PC-3 (cell line): ENCODE measurements at regions not wholly inside any gene's neighbourhood (a gene's known extent, or its start where the extent isn't known, plus 50 kb on each side); places are given as distances from the start of the nearest gene placed in this dataset.

Experiments
- ATAC-seq: fragments of 200-7000 bp; cut with Tn5 transposase; 2 replicates; pipeline ENCODE4 v1.9.1; 2020; ENCODE audit warnings: mild to moderate bottlenecking, moderate library complexity
- BruUV-seq: library from RNA; stranded (reverse); fragments of 400-500 nt; replicated peaks from 2 replicates; lab custom pipeline; 2021; lab: Mats Ljungman, UMichigan
- CTCF ChIA-PET: fragments of 300-600 bp; sonication (Branson Sonifier 250); formaldehyde crosslinking; loops from one replicate; lab custom pipeline; 2022; ENCODE audit warnings: antibody characterized with exemption; lab: Charles Lee
- POLR2A ChIA-PET: fragments of 300-600 bp; sonication (Branson Sonifier 250); formaldehyde crosslinking; loops from one replicate; lab custom pipeline; 2022; ENCODE audit warnings: antibody characterized with exemption; ENCODE audit not compliant: unreplicated experiment; lab: Charles Lee
- DNase-seq: peaks from one replicate; pipeline ENCODE4 v3.0.0-alpha.2; 2015
- H2AFZ ChIP-seq: fragments of 300-600 bp; sonication (generic); 2 replicates; pipeline ENCODE4 v1.6.0; 2016; ENCODE audit warnings: antibody characterized with exemption, low read length
- H3F3A ChIP-seq: fragments of 300-600 bp; sonication (generic); one replicate; pipeline ENCODE4 v1.6.0; 2017; ENCODE audit warnings: antibody characterized with exemption, low read length, control low read depth, mild to moderate bottlenecking; ENCODE audit not compliant: unreplicated experiment
- H3K27ac ChIP-seq: fragments of 300-600 bp; sonication (generic); 2 replicates; pipeline ENCODE4 v1.5.1; 2016; ENCODE audit warnings: mild to moderate bottlenecking, low read length
- H3K27me3 ChIP-seq: fragments of 300-600 bp; sonication (generic); 2 replicates; pipeline ENCODE4 v1.6.1; 2016; ENCODE audit warnings: low read length, mixed read lengths
- H3K36me3 ChIP-seq: fragments of 300-600 bp; sonication (generic); 2 replicates; pipeline ENCODE4 v1.6.1; 2016; ENCODE audit warnings: low read depth, mixed run types, low read length, mixed read lengths
- H3K4me1 ChIP-seq: fragments of 300-600 bp; sonication (generic); 2 replicates; pipeline ENCODE4 v1.5.1; 2016; ENCODE audit warnings: low read length; ENCODE audit not compliant: insufficient read depth
- H3K4me2 ChIP-seq: fragments of 300-600 bp; sonication (generic); 2 replicates; pipeline ENCODE4 v1.6.0; 2016; ENCODE audit warnings: low read length
- H3K4me3 ChIP-seq: fragments of 300-600 bp; sonication (generic); 2 replicates; pipeline ENCODE4 v1.5.1; 2016; ENCODE audit warnings: mild to moderate bottlenecking, low read length, mixed read lengths
- H3K79me2 ChIP-seq: fragments of 300-600 bp; sonication (generic); 2 replicates; pipeline ENCODE4 v1.6.1; 2017; ENCODE audit warnings: low read length, mixed read lengths
- H3K9ac ChIP-seq: fragments of 300-600 bp; sonication (generic); 2 replicates; pipeline ENCODE4 v1.6.0; 2016; ENCODE audit warnings: mild to moderate bottlenecking, low read length
- H3K9me2 ChIP-seq: fragments of 300-600 bp; sonication (generic); replicated peaks from 2 replicates; pipeline ENCODE4 v1.6.1; 2016; ENCODE audit warnings: mixed run types, low read length, mixed read lengths
- H3K9me3 ChIP-seq: fragments of 300-600 bp; sonication (generic); 2 replicates; pipeline ENCODE4 v1.6.1; 2016; ENCODE audit warnings: low read length, mixed read lengths
- H4K20me1 ChIP-seq: fragments of 300-600 bp; sonication (generic); 2 replicates; pipeline ENCODE4 v1.6.1; 2016; ENCODE audit warnings: low read length, mixed read lengths
- CTCF ChIP-seq: fragments of 300-600 bp; sonication (generic); conservative IDR thresholded peaks from 2 replicates; pipeline ENCODE4 v1.5.1; 2017; ENCODE audit warnings: antibody characterized with exemption, low read depth, mild to moderate bottlenecking, low read length
- EZH2 ChIP-seq: fragments of 300-600 bp; sonication (generic); IDR thresholded peaks from one replicate; pipeline ENCODE4 v1.6.1; 2017; ENCODE audit warnings: antibody characterized with exemption, mild to moderate bottlenecking, low read length; ENCODE audit not compliant: unreplicated experiment
- EZH2phosphoT487 ChIP-seq: fragments of 300-600 bp; sonication (generic); IDR thresholded peaks from 2 replicates; pipeline ENCODE4 v1.6.1; 2018; ENCODE audit warnings: mild to moderate bottlenecking, antibody characterized with exemption, low read length, borderline replicate concordance
- intact Hi-C: fragments of 100-400 bp; cut with micrococcal nuclease; formaldehyde crosslinking; loops from 2 replicates; pipeline ENCODE4 v1.9.0; 2023

GRCh38 chr4:187433141-187433540, 562.4 kb upstream of the ZFP42 start:
- CTCF ChIA-PET = no interaction called here

GRCh38 chr4:187436251-187436650, 559.3 kb upstream of the ZFP42 start:
- Histone ChIP-seq H4K20me1 (no peaks in the 10 kb centered on the region), H3K9ac (no peak overlapping the region), H2AFZ (no peak overlapping the region), H3K27me3 (no peaks in the 10 kb centered on the region), H3K9me2 (no peaks in the 10 kb centered on the region), H3K27ac (no peak overlapping the region), H3F3A (no peaks in the 10 kb centered on the region), H3K36me3 (no peaks in the 10 kb centered on the region), H3K4me1 (no peaks in the 10 kb centered on the region), H3K79me2 (no peaks in the 10 kb centered on the region), H3K4me3 (no peak overlapping the region), H3K9me3 (no peaks in the 10 kb centered on the region), H3K4me2 (no peak overlapping the region)
- no peak for DNase-seq
- ChIA-PET POLR2A (no interaction called here), CTCF (no interaction called here)
- intact Hi-C loops = no loop called here
- no peak for ATAC-seq
- TF ChIP-seq EZH2 = no peak
- TF ChIP-seq EZH2phosphoT487 = no peak
- no peak for TF ChIP-seq CTCF
- BruUV-seq = no TSS peak

More at GRCh38 chr4:187433141-187433540, 562.4 kb upstream of the ZFP42 start:
- H3K4me1 ChIP-seq = no peaks in the 10 kb centered on the region
- BruUV-seq = no TSS peak
- no peaks in the 10 kb centered on the region for H3K79me2 ChIP-seq
- no peak overlapping the region for H3K4me2 ChIP-seq
- H3K27me3 ChIP-seq = no peaks in the 10 kb centered on the region
- H4K20me1 ChIP-seq = no peaks in the 10 kb centered on the region
- ATAC-seq (no peak), DNase-seq (no peak)
- intact Hi-C loops = no loop called here
- no peak overlapping the region for H2AFZ ChIP-seq
- H3F3A ChIP-seq = no peaks in the 10 kb centered on the region
- POLR2A ChIA-PET = no interaction called here
- H3K36me3 ChIP-seq = no peaks in the 10 kb centered on the region
- TF ChIP-seq EZH2phosphoT487 (no peak), EZH2 (no peak), CTCF (no peak)
- no peak overlapping the region for H3K4me3 ChIP-seq
- H3K9me3 ChIP-seq = no peaks in the 10 kb centered on the region
- H3K9ac ChIP-seq = no peak overlapping the region
- H3K27ac ChIP-seq = no peak overlapping the region
- H3K9me2 ChIP-seq = no peaks in the 10 kb centered on the region

GRCh38 chr4:187444061-187444460, 551.5 kb upstream of the ZFP42 start:
- Histone ChIP-seq H3K4me2 (no peak overlapping the region), H3K79me2 (no peaks in the 10 kb centered on the region), H3K36me3 (no peaks in the 10 kb centered on the region), H3K4me3 (no peak overlapping the region), H3K9me2 (no peaks in the 10 kb centered on the region), H3K9ac (no peak overlapping the region), H3K27ac (no peak overlapping the region), H3K4me1 (no peaks in the 10 kb centered on the region), H2AFZ (no peak overlapping the region), H4K20me1 (no peaks in the 10 kb centered on the region), H3K27me3 (no peaks in the 10 kb centered on the region), H3F3A (no peaks in the 10 kb centered on the region), H3K9me3 (no peaks in the 10 kb centered on the region)
- ATAC-seq (no peak), DNase-seq (no peak)
- intact Hi-C loops = no loop called here
- ChIA-PET CTCF (no interaction called here), POLR2A (no interaction called here)
- BruUV-seq = no TSS peak
- TF ChIP-seq CTCF (no peak), EZH2 (no peak), EZH2phosphoT487 (no peak)
